ENCODE measurements at regions not wholly inside any gene's neighbourhood (a gene's known extent, or its start where the extent isn't known, plus 50 kb on each side); places are given as distances from the start of the nearest gene placed in this dataset.

DNA sequence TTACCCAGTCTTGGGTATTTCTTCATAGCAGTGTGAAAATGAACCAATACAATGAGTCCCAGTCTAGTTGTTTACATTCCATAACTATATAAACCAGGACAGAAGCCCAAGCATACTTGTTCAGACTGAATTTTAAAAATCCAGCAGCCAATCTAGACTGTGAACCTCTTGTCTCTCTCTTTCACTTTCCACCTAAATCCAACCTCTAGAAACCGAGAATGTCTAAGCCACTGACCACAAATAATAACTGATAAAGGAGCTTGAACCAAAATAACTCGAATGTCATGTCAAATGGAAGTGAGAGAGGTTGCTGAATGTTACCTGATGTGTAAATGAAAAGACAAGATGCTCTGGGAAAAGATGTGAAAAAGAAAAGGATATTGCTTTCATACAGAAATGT, 544.7 kb downstream of the NLGN4X start:
- Histone ChIP-seq H3K4me2 (ENCODE audit: insufficient read depth, low read length) (no peak overlapping the region), H2AFZ (ENCODE audit: low read depth, low read length) (no peak overlapping the region), H3K9me3 (replicated peaks; ENCODE audit: control insufficient read depth, insufficient read depth, low read length) (no peaks in the 10 kb centered on the region), H3K27ac (ENCODE audit: insufficient read depth, low read depth, low read length) (no peak overlapping the region), H3K9me1 (replicated peaks; ENCODE audit: control insufficient read depth, extremely low read depth, insufficient read depth, low read length) (no peaks in the 10 kb centered on the region), H3K79me2 (ENCODE audit: control insufficient read depth, insufficient read depth, low read length) (no peaks in the 10 kb centered on the region), H3K9ac (replicated peaks; ENCODE audit: extremely low read depth, insufficient read depth, low read length) (no peak overlapping the region), H3K4me1 (ENCODE audit: control insufficient read depth, extremely low read depth, insufficient read depth, low read length) (no peaks in the 10 kb centered on the region), H3K4me3 (replicated peaks in 1 of 3; ENCODE audit: insufficient read depth in 1 of 3, low read depth in 1 of 3, low read length in 3 of 3) (no peak overlapping the region), H4K20me1 (replicated peaks; ENCODE audit: control insufficient read depth, extremely low read depth, insufficient read depth, low read length) (no peaks in the 10 kb centered on the region), H3K36me3 (ENCODE audit: control insufficient read depth in 2 of 2, extremely low read depth in 1 of 2, insufficient read depth in 2 of 2, low read length in 2 of 2) (no peaks in the 10 kb centered on the region), H3K27me3 (ENCODE audit: control insufficient read depth in 2 of 2, insufficient read depth in 2 of 2, low read length in 2 of 2) (no peaks in the 10 kb centered on the region)
- ChIA-PET CTCF (no interaction called here), POLR2A (no interaction called here)
- TF ChIP-seq FOS (IDR thresholded peaks at IDR 0.05; ENCODE audit: borderline replicate concordance, insufficient read depth, low read length) (no peak), JUN (IDR thresholded peaks at IDR 0.05; ENCODE audit: borderline replicate concordance, insufficient read depth, insufficient read length, low read depth) (no peak)
- TF ChIP-seq, protein P1, sequence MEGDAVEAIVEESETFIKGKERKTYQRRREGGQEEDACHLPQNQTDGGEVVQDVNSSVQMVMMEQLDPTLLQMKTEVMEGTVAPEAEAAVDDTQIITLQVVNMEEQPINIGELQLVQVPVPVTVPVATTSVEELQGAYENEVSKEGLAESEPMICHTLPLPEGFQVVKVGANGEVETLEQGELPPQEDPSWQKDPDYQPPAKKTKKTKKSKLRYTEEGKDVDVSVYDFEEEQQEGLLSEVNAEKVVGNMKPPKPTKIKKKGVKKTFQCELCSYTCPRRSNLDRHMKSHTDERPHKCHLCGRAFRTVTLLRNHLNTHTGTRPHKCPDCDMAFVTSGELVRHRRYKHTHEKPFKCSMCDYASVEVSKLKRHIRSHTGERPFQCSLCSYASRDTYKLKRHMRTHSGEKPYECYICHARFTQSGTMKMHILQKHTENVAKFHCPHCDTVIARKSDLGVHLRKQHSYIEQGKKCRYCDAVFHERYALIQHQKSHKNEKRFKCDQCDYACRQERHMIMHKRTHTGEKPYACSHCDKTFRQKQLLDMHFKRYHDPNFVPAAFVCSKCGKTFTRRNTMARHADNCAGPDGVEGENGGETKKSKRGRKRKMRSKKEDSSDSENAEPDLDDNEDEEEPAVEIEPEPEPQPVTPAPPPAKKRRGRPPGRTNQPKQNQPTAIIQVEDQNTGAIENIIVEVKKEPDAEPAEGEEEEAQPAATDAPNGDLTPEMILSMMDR (IDR thresholded peaks at IDR 0.05; ENCODE audit: extremely low read depth in 1 of 2, insufficient read depth in 1 of 2, low read depth in 1 of 2, low read length in 2 of 2) = no peak
- no peak for FAIRE-seq
- intact Hi-C loops (cut with micrococcal nuclease) = no loop called here
- no peak for DNase-seq (ENCODE audit: low read depth, low spot score)
- dilution Hi-C loops (cut with MboI; ENCODE audit: extremely low pct_ligation_motif_present, low sequenced_read_pairs) = no loop called here
- no TSS peak for BruUV-seq (replicated peaks)

- Histone ChIP-seq H3K27ac (ENCODE audit: insufficient read depth, low read depth, low read length) (no peak overlapping the region), H4K20me1 (replicated peaks; ENCODE audit: control insufficient read depth, extremely low read depth, insufficient read depth, low read length) (no peaks in the 10 kb centered on the region), H3K36me3 (ENCODE audit: control insufficient read depth in 2 of 2, extremely low read depth in 1 of 2, insufficient read depth in 2 of 2, low read length in 2 of 2) (no peaks in the 10 kb centered on the region), H3K27me3 (ENCODE audit: control insufficient read depth in 2 of 2, insufficient read depth in 2 of 2, low read length in 2 of 2) (no peaks in the 10 kb centered on the region), H3K9me3 (replicated peaks; ENCODE audit: control insufficient read depth, insufficient read depth, low read length) (no peaks in the 10 kb centered on the region), H3K4me3 (replicated peaks in 1 of 3; ENCODE audit: insufficient read depth in 1 of 3, low read depth in 1 of 3, low read length in 3 of 3) (no peak overlapping the region), H3K9ac (replicated peaks; ENCODE audit: extremely low read depth, insufficient read depth, low read length) (no peak overlapping the region), H3K79me2 (ENCODE audit: control insufficient read depth, insufficient read depth, low read length) (no peaks in the 10 kb centered on the region), H3K4me2 (ENCODE audit: insufficient read depth, low read length) (no peak overlapping the region), H3K4me1 (ENCODE audit: control insufficient read depth, extremely low read depth, insufficient read depth, low read length) (no peaks in the 10 kb centered on the region), H3K9me1 (replicated peaks; ENCODE audit: control insufficient read depth, extremely low read depth, insufficient read depth, low read length) (no peaks in the 10 kb centered on the region), H2AFZ (ENCODE audit: low read depth, low read length) (no peak overlapping the region)
- FAIRE-seq (no peak), DNase-seq (ENCODE audit: low read depth, low spot score) (no peak)
- ChIA-PET CTCF (no interaction called here), POLR2A (no interaction called here)
- no TSS peak for BruUV-seq (replicated peaks)
- intact Hi-C loops (cut with micrococcal nuclease) = no loop called here
- TF ChIP-seq EZH2 (IDR thresholded peaks at IDR 0.05; ENCODE audit: borderline replicate concordance, low read depth, low read length, severe bottlenecking) (no peak), POLR2A (IDR thresholded peaks at IDR 0.05; ENCODE audit: low read depth, low read length) (no peak), POLR2AphosphoS5 (IDR thresholded peaks at IDR 0.05; ENCODE audit: insufficient read depth, low read depth, low read length) (no peak), FOS (IDR thresholded peaks at IDR 0.05; ENCODE audit: borderline replicate concordance, insufficient read depth, low read length) (no peak), JUN (IDR thresholded peaks at IDR 0.05; ENCODE audit: borderline replicate concordance, insufficient read depth, insufficient read length, low read depth) (no peak)
- TF ChIP-seq, protein P1 (IDR thresholded peaks at IDR 0.05; ENCODE audit: extremely low read depth in 1 of 2, insufficient read depth in 1 of 2, low read depth in 1 of 2, low read length in 2 of 2) = no peak
- TF ChIP-seq, protein P2, sequence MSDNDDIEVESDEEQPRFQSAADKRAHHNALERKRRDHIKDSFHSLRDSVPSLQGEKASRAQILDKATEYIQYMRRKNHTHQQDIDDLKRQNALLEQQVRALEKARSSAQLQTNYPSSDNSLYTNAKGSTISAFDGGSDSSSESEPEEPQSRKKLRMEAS (IDR thresholded peaks at IDR 0.05; ENCODE audit: insufficient read depth, insufficient read length) = no peak
- dilution Hi-C loops (cut with MboI; ENCODE audit: extremely low pct_ligation_motif_present, low sequenced_read_pairs) = no loop called here
These were observed 547.5 kb downstream of the NLGN4X start for GRCh38 chrX:5681159-5681558.
